ENCODE measurements at regions not wholly inside any gene's neighbourhood (a gene's known extent, or its start where the extent isn't known, plus 50 kb on each side); places are given as distances from the start of the nearest gene placed in this dataset.

DNA sequence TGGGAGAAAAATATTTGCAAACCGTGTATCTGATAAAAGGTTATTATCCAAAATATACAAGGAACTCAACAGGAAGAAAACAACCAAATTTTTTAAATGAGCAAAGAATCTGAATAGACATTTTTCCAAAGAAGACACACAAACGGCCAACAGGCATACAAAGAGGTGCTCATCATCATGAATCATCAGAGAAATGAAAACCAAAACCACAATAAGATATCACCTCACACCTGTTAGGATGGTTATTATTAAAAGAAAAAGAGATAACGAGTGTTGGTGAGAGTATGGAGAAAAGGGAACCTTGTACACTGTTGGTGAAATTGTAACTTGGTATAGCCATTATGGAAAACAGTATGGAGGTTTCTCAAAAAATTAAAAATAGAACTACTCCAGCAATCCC is 463.3 kb downstream of the IRS1 start (continued):
- TF ChIP-seq RAD21 (IDR thresholded peaks at IDR 0.05) (no peak), JUND (IDR thresholded peaks at IDR 0.05) (no peak), EGR1 (IDR thresholded peaks at IDR 0.05; ENCODE audit: low read depth in 2 of 2) (no peak)
- TF ChIP-seq, protein P1, sequence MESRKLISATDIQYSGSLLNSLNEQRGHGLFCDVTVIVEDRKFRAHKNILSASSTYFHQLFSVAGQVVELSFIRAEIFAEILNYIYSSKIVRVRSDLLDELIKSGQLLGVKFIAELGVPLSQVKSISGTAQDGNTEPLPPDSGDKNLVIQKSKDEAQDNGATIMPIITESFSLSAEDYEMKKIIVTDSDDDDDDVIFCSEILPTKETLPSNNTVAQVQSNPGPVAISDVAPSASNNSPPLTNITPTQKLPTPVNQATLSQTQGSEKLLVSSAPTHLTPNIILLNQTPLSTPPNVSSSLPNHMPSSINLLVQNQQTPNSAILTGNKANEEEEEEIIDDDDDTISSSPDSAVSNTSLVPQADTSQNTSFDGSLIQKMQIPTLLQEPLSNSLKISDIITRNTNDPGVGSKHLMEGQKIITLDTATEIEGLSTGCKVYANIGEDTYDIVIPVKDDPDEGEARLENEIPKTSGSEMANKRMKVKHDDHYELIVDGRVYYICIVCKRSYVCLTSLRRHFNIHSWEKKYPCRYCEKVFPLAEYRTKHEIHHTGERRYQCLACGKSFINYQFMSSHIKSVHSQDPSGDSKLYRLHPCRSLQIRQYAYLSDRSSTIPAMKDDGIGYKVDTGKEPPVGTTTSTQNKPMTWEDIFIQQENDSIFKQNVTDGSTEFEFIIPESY (IDR thresholded peaks at IDR 0.05): no peak

DNA sequence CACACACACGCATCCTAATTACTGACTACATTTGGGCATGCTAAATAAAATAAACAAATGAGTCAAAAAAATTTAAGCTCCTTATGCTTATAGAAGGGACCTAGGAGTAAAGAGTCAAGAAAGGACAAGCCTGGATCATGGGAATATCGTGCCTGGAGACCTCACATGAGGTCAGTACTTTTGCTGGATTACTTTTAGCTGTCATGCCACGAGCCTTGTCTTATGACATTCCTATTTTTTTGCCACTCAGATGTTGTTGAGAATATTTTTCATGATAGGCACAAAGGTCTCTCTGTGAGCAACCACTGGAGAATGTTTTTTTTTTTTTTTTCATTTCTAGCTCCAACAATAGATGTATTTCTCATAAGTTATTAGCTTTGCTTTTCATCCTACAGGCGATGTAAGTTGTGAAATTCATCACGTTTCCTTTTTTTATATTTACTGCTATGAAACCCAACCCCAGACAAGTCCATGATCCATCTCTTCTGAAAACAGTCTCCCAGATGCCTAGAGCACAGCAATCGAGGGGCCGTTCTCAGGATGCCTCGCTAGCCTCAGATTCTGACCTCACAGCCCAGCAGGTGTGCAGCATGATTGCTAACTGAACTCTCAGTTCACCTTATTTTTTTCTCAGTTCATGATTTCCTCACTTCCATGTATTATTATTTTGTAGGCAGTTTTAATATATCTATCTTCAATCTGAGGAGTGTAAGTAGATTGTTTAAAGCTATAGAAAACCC is 464.5 kb downstream of the IRS1 start:
- no peak for TF ChIP-seq FOXA2 (IDR thresholded peaks at IDR 0.05)
- TF ChIP-seq FOXA1 (IDR thresholded peaks at IDR 0.05): no peak
- no peak for TF ChIP-seq GABPA (IDR thresholded peaks at IDR 0.05 in 1 of 2, conservative IDR thresholded peaks at IDR 0.05 in 1 of 2)
- no peak for TF ChIP-seq HNF4G (IDR thresholded peaks at IDR 0.05)
- TF ChIP-seq, protein P2, sequence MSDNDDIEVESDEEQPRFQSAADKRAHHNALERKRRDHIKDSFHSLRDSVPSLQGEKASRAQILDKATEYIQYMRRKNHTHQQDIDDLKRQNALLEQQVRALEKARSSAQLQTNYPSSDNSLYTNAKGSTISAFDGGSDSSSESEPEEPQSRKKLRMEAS (IDR thresholded peaks at IDR 0.05): no peak
- TF ChIP-seq, protein P3, sequence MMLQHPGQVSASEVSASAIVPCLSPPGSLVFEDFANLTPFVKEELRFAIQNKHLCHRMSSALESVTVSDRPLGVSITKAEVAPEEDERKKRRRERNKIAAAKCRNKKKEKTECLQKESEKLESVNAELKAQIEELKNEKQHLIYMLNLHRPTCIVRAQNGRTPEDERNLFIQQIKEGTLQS (IDR thresholded peaks at IDR 0.05): no peak
- TF ChIP-seq EGR1 (IDR thresholded peaks at IDR 0.05; ENCODE audit: low read depth in 2 of 2): no peak
- TF ChIP-seq YY1 (IDR thresholded peaks at IDR 0.05): no peak
- TF ChIP-seq, protein P4, sequence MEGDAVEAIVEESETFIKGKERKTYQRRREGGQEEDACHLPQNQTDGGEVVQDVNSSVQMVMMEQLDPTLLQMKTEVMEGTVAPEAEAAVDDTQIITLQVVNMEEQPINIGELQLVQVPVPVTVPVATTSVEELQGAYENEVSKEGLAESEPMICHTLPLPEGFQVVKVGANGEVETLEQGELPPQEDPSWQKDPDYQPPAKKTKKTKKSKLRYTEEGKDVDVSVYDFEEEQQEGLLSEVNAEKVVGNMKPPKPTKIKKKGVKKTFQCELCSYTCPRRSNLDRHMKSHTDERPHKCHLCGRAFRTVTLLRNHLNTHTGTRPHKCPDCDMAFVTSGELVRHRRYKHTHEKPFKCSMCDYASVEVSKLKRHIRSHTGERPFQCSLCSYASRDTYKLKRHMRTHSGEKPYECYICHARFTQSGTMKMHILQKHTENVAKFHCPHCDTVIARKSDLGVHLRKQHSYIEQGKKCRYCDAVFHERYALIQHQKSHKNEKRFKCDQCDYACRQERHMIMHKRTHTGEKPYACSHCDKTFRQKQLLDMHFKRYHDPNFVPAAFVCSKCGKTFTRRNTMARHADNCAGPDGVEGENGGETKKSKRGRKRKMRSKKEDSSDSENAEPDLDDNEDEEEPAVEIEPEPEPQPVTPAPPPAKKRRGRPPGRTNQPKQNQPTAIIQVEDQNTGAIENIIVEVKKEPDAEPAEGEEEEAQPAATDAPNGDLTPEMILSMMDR (IDR thresholded peaks at IDR 0.05; ENCODE audit: low read depth, low read length, missing input control): no peak
- TF ChIP-seq SP1 (IDR thresholded peaks at IDR 0.05): no peak
- no peak for TF ChIP-seq RAD21 (IDR thresholded peaks at IDR 0.05)
- TF ChIP-seq, protein P1 (IDR thresholded peaks at IDR 0.05): no peak
- TF ChIP-seq, protein P5, sequence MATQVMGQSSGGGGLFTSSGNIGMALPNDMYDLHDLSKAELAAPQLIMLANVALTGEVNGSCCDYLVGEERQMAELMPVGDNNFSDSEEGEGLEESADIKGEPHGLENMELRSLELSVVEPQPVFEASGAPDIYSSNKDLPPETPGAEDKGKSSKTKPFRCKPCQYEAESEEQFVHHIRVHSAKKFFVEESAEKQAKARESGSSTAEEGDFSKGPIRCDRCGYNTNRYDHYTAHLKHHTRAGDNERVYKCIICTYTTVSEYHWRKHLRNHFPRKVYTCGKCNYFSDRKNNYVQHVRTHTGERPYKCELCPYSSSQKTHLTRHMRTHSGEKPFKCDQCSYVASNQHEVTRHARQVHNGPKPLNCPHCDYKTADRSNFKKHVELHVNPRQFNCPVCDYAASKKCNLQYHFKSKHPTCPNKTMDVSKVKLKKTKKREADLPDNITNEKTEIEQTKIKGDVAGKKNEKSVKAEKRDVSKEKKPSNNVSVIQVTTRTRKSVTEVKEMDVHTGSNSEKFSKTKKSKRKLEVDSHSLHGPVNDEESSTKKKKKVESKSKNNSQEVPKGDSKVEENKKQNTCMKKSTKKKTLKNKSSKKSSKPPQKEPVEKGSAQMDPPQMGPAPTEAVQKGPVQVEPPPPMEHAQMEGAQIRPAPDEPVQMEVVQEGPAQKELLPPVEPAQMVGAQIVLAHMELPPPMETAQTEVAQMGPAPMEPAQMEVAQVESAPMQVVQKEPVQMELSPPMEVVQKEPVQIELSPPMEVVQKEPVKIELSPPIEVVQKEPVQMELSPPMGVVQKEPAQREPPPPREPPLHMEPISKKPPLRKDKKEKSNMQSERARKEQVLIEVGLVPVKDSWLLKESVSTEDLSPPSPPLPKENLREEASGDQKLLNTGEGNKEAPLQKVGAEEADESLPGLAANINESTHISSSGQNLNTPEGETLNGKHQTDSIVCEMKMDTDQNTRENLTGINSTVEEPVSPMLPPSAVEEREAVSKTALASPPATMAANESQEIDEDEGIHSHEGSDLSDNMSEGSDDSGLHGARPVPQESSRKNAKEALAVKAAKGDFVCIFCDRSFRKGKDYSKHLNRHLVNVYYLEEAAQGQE (IDR thresholded peaks at IDR 0.05): no peak
- no peak for TF ChIP-seq RXRA (IDR thresholded peaks at IDR 0.05)
- TF ChIP-seq TAF1 (conservative IDR thresholded peaks at IDR 0.05): no peak
- TF ChIP-seq HNF4A (conservative IDR thresholded peaks at IDR 0.05): no peak
- no peak for TF ChIP-seq NR2F2 (IDR thresholded peaks at IDR 0.05)
- TF ChIP-seq JUND (IDR thresholded peaks at IDR 0.05): no peak
- H3K4me1 ChIP-seq (ENCODE audit: control insufficient read depth in 4 of 4, insufficient read depth in 4 of 4, low read length in 3 of 4): no peaks in the 10 kb centered on the region
- H3K27ac ChIP-seq (ENCODE audit: low read depth in 1 of 2, low read length in 2 of 2): no peak overlapping the region
- no peaks in the 10 kb centered on the region for H3K27me3 ChIP-seq (ENCODE audit: control insufficient read depth in 4 of 4, insufficient read depth in 4 of 4, low read length in 3 of 4)
- H3K36me3 ChIP-seq (ENCODE audit: control insufficient read depth in 4 of 4, insufficient read depth in 3 of 4, low read depth in 1 of 4, low read length in 3 of 4): no peaks in the 10 kb centered on the region
- H3K9ac ChIP-seq (ENCODE audit: low read depth in 1 of 2, low read length in 2 of 2): no peak overlapping the region
- no peak for DNase-seq (ENCODE audit: low spot score)
- 92% methylated on average over 8 of the region's 8 CpGs for WGBS
- no peaks in the 10 kb centered on the region for H3K9me3 ChIP-seq (ENCODE audit: control insufficient read depth in 4 of 4, low read length in 3 of 4)
- no peak overlapping the region for H3K4me3 ChIP-seq (ENCODE audit: low read depth in 1 of 3, low read length in 3 of 3)

Data from liver (tissue), 8 donors.